ENCODE measurements at regions not wholly inside any gene's neighbourhood (a gene's known extent, or its start where the extent isn't known, plus 50 kb on each side); places are given as distances from the start of the nearest gene placed in this dataset.
"Not testable (repeated sequence)": the region's sequence is repeated elsewhere in the genome, so short reads cannot be mapped to it uniquely, and the experiment has no call there.

- no peaks in the 10 kb centered on the region for H3K4me1 Mint-ChIP-seq
- H3K4me3 Mint-ChIP-seq, result no peak overlapping the region
- peaks cover 0 to 2% (median 2%) of the 10 kb centered on the region in 3 donors for H3K9me3 Mint-ChIP-seq
- no peaks in the 10 kb centered on the region for H3K36me3 Mint-ChIP-seq
- H3K27me3 Mint-ChIP-seq, result no peaks in the 10 kb centered on the region
- H3K27ac Mint-ChIP-seq, result no peak overlapping the region
These were observed 726.9 kb downstream of the DNAH5 start for GRCh38 chr5:13217636-13218035.

DNA sequence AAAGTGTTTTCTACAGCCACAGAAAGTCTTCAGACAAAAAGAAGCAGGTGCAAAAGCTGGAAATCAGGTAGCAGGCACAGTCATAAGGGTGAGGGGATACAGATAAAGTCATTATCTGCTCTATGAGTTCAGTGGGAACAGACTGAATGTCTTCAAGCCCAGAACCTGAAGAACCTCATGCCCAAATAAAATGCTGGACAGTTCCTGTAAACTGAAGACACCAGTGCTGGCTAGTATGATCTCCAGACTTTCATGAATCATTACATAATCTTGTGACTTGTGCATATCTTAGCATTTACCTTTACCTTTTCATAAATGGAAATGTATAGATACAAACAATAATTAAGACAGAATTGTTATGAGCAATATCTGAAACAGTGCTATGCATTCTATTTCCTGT, 728.7 kb downstream of the DNAH5 start:
- no peaks in the 10 kb centered on the region for H3K4me1 Mint-ChIP-seq
- H3K36me3 Mint-ChIP-seq, result no peaks in the 10 kb centered on the region
- H3K9me3 Mint-ChIP-seq, result peaks cover 0 to 2% (median 2%) of the 10 kb centered on the region in 3 donors
- no peak overlapping the region for H3K27ac Mint-ChIP-seq
- H3K4me3 Mint-ChIP-seq, result no peak overlapping the region
- H3K27me3 Mint-ChIP-seq, result no peaks in the 10 kb centered on the region

- H3K27me3 Mint-ChIP-seq, result no peaks in the 10 kb centered on the region
- no peak overlapping the region for H3K4me3 Mint-ChIP-seq
- H3K4me1 Mint-ChIP-seq, result no peaks in the 10 kb centered on the region
- no peak overlapping the region for H3K27ac Mint-ChIP-seq
- no peaks in the 10 kb centered on the region for H3K36me3 Mint-ChIP-seq
- peaks cover 0 to 2% (median 2%) of the 10 kb centered on the region in 3 donors for H3K9me3 Mint-ChIP-seq
These were observed 729.1 kb downstream of the DNAH5 start for GRCh38 chr5:13215370-13215769.

DNA sequence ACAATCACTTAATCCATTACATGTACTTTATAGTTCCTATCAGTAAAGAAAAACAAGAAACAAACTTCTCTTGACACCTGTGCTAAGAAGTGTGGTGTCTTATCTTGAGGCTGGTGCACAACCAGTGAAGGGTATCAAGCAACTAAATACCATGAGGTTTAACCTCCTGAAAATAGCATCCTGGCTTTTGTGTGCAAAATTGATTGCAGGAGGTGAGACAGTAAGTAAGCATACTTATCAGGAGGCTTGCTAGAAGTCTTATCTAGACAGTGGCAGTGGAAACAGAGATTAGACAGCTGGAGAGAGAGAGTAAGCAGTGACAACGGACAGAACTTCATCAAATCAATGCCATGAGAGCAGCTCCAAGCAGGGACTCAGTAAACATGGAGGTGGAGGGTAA, 730.3 kb downstream of the DNAH5 start:
- Mint-ChIP-seq H3K4me3 (no peak overlapping the region), H3K27ac (no peak overlapping the region), H3K36me3 (no peaks in the 10 kb centered on the region), H3K27me3 (no peaks in the 10 kb centered on the region), H3K9me3 (peaks cover 2% of the 10 kb centered on the region in 3 donors), H3K4me1 (no peaks in the 10 kb centered on the region)

DNA sequence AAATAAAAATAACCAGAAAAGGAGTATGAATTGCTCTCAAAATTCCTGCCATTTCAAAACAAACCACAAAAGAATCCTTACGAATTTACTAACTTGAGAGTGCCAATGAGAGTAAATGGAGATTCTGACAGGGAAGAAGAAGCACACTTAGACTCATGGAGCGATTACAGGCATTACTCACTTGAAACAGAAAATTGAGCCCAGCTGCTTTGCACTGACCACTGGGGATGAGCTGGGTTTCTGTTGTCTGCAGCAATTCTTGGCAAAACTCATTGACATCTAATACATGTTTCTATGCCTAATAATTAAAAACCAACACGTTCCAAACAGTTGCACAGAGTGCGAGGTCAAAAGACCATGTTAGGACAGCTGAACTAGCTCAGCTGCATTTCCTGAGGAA, 731.6 kb downstream of the DNAH5 start:
- Mint-ChIP-seq H3K36me3 (peaks cover 1% of the 10 kb centered on the region), H3K27ac (no peak overlapping the region), H3K27me3 (no peaks in the 10 kb centered on the region), H3K4me3 (no peak overlapping the region), H3K9me3 (peaks cover 2 to 4% (median 2%) of the 10 kb centered on the region in 3 donors), H3K4me1 (no peaks in the 10 kb centered on the region)

DNA sequence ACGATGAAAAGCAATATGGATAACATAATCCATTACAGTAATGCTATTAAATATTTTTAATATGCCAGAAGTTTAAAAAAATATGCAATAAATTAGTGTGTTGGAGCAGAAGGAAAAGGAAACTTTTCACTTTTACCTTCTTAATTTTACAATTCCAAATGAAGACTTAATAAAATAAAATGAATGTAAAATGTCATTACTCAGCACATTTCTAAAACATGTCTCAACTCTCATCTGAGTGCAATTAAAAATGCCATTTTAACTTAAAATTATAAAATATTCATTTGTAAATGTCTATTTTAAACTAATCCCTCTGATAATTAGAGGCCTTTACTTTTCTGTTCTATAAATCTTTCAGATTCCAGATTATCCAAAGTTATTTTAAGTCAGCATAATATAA, 733.4 kb downstream of the DNAH5 start:
- Mint-ChIP-seq H3K4me1 (no peaks in the 10 kb centered on the region), H3K27me3 (no peaks in the 10 kb centered on the region), H3K4me3 (no peak overlapping the region)

GRCh38 chr5:13207112-13207511, 737.4 kb downstream of the DNAH5 start:
- no peaks in the 10 kb centered on the region for H3K27me3 Mint-ChIP-seq
- H3K36me3 Mint-ChIP-seq, result peaks cover 1% of the 10 kb centered on the region
- H3K27ac Mint-ChIP-seq, result no peak overlapping the region
- H3K4me1 Mint-ChIP-seq, result no peaks in the 10 kb centered on the region
- H3K9me3 Mint-ChIP-seq, result peaks cover 0 to 9% (median 6%) of the 10 kb centered on the region in 3 donors
- H3K4me3 Mint-ChIP-seq, result no peak overlapping the region

More for the DNA sequence above, 733.4 kb downstream of the DNAH5 start:
- Mint-ChIP-seq H3K9me3 (peaks cover 0 to 4% (median 2%) of the 10 kb centered on the region in 3 donors), H3K36me3 (peaks cover 1% of the 10 kb centered on the region), H3K27ac (no peak overlapping the region)

DNA sequence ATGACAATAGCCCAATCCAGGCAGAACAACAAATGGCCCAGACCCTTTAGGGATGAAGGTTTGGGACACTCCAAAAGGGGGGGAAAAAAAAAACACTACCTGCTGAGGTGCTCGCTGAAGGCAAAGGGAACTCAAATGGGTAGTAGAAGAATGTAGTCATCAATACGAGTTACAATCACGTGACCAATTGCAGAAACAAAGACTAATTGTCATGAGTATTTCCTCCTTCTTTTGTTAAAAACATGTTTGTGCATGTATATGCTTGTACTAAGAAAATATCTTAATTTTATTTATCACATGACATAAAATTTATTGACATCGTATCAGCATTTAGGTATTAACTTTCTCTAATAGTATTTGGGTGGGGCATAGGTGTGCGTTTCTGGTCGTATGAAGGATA, 743.5 kb downstream of the DNAH5 start:
- H3K27me3 Mint-ChIP-seq, result no peaks in the 10 kb centered on the region
- no peak overlapping the region for H3K4me3 Mint-ChIP-seq
- H3K9me3 Mint-ChIP-seq, result peaks cover 0 to 19% (median 9%) of the 10 kb centered on the region in 3 donors

GRCh38 chr5:13198226-13198625, 746.3 kb downstream of the DNAH5 start:
- peaks cover 0 to 15% (median 6%) of the 10 kb centered on the region in 3 donors for H3K9me3 Mint-ChIP-seq
- H3K4me1 Mint-ChIP-seq, H3K27ac Mint-ChIP-seq, H3K36me3 Mint-ChIP-seq, H3K27me3 Mint-ChIP-seq, H3K4me3 Mint-ChIP-seq: not testable (repeated sequence)

More for the DNA sequence above, 743.5 kb downstream of the DNAH5 start:
- peaks cover 0 to 2% (median 0%) of the 10 kb centered on the region in 3 donors for H3K4me1 Mint-ChIP-seq
- no peak overlapping the region for H3K27ac Mint-ChIP-seq
- no peaks in the 10 kb centered on the region for H3K36me3 Mint-ChIP-seq

DNA sequence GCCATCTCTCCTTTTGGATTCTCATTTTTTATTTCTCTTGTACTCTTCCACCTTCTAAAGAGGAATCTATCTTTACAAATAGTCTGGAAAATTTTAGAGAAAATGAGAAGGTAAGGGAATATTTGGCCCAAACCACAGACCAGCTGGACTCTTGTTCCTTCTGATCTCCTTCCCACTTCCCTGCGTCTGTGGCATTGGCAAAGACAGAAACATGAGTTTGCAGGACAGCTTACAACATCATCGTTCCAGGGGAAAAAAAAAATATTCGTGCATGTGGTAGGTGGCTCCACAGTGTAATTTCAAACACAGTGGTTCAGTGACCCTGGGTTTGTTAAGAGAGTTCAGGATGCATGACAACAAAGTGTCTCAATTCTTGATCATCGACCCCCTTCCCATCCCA, 755.0 kb downstream of the DNAH5 start:
- Mint-ChIP-seq H3K27ac (no peak overlapping the region), H3K9me3 (no peaks in the 10 kb centered on the region), H3K4me1 (no peaks in the 10 kb centered on the region), H3K27me3 (no peaks in the 10 kb centered on the region), H3K4me3 (no peak overlapping the region), H3K36me3 (no peaks in the 10 kb centered on the region)

DNA sequence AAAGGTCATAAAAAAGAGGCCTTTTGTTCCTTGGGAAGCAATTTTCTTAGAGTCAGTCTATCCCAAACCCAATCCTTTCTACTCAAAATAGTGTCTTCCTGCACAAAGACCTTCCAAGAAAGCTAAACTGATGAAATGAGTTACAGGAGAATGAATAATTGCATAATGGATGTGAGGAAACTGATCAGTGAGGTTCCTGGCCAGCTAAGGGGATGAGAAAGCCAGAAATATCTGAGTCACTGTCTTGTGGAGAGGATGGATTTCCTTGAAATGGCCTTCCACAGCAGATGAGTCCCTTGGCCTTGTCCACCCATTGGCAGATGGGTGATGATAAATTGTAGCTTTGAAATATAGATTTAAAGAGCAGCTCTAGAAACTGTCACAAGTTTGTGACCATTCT, 756.1 kb downstream of the DNAH5 start:
- Mint-ChIP-seq H3K27me3 (no peaks in the 10 kb centered on the region), H3K4me3 (no peak overlapping the region), H3K36me3 (no peaks in the 10 kb centered on the region), H3K9me3 (no peaks in the 10 kb centered on the region), H3K4me1 (no peaks in the 10 kb centered on the region), H3K27ac (no peak overlapping the region)

DNA sequence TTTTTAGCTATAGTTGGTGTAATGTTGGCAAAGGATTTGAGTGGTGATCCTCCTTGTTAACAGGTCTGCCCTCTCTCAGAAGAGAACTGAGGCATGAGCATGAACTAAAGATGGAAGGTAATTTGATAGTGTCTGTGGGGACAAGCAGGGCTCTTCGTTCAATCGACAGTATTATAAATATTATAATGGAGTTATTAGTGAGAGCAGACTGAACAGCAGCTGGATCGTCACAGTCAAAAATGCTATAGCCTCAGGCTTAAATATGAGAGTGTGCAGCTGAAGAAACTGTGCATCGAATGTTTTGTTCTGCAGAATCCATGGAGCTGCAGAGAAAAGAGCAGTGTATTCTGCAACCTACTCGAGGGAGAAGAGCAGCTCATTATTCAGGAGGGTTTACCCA, 757.3 kb downstream of the DNAH5 start:
- peaks cover 0 to 4% (median 0%) of the 10 kb centered on the region in 3 donors for H3K9me3 Mint-ChIP-seq
- H3K4me1 Mint-ChIP-seq, result no peaks in the 10 kb centered on the region
- no peak overlapping the region for H3K4me3 Mint-ChIP-seq
- H3K36me3 Mint-ChIP-seq, result no peaks in the 10 kb centered on the region
- H3K27ac Mint-ChIP-seq, result no peak overlapping the region
- H3K27me3 Mint-ChIP-seq, result no peaks in the 10 kb centered on the region

GRCh38 chr5:13186177-13186576, 758.3 kb downstream of the DNAH5 start:
- no peak overlapping the region for H3K27ac Mint-ChIP-seq
- no peaks in the 10 kb centered on the region for H3K4me1 Mint-ChIP-seq
- peaks cover 0 to 5% (median 0%) of the 10 kb centered on the region in 3 donors for H3K9me3 Mint-ChIP-seq
- H3K36me3 Mint-ChIP-seq, result no peaks in the 10 kb centered on the region
- no peak overlapping the region for H3K4me3 Mint-ChIP-seq
- H3K27me3 Mint-ChIP-seq, result no peaks in the 10 kb centered on the region

- Mint-ChIP-seq H3K27ac (no peak overlapping the region), H3K27me3 (no peaks in the 10 kb centered on the region), H3K9me3 (peaks cover 0 to 8% (median 7%) of the 10 kb centered on the region in 3 donors), H3K36me3 (no peaks in the 10 kb centered on the region), H3K4me3 (no peak overlapping the region), H3K4me1 (no peaks in the 10 kb centered on the region)
These were observed 764.9 kb downstream of the DNAH5 start for GRCh38 chr5:13179407-13180087.

- Mint-ChIP-seq H3K4me3 (no peak overlapping the region), H3K36me3 (no peaks in the 10 kb centered on the region), H3K9me3 (peaks cover 0 to 11% (median 5%) of the 10 kb centered on the region in 3 donors), H3K4me1 (no peaks in the 10 kb centered on the region), H3K27me3 (no peaks in the 10 kb centered on the region), H3K27ac (no peak overlapping the region)
These were observed 800.9 kb downstream of the DNAH5 start for GRCh38 chr5:13143630-13144029.

- Mint-ChIP-seq H3K27ac (no peak overlapping the region), H3K27me3 (no peaks in the 10 kb centered on the region), H3K4me3 (no peak overlapping the region)
These were observed 801.3 kb downstream of the DNAH5 start for GRCh38 chr5:13143214-13143613.

More at GRCh38 chr5:13143214-13143613, 801.3 kb downstream of the DNAH5 start:
- Mint-ChIP-seq H3K36me3 (no peaks in the 10 kb centered on the region), H3K4me1 (no peaks in the 10 kb centered on the region), H3K9me3 (peaks cover 0 to 11% (median 5%) of the 10 kb centered on the region in 3 donors)

Data from IgD-negative memory B cell (primary cell).